HG02798 (cell line): ENCODE measurements at regions not wholly inside any gene's neighbourhood (a gene's known extent, or its start where the extent isn't known, plus 50 kb on each side); places are given as distances from the start of the nearest gene placed in this dataset.
"Not testable (repeated sequence)": the region's sequence is repeated elsewhere in the genome, so short reads cannot be mapped to it uniquely, and the experiment has no call there.

Experiments used
- ATAC-seq: cut with Tn5 transposase; IDR thresholded peaks from one replicate; pipeline ENCODE4 v1.9.1; 2021; ENCODE audit warnings: mild to moderate bottlenecking; ENCODE audit not compliant: unreplicated experiment, poor library complexity

GRCh38 chr7:36057323-36057722 is 95.7 kb upstream of the EEPD1 start:
- peak; percentile 61 for ATAC-seq

GRCh38 chr7:36058020-36058592 is 94.9 kb upstream of the EEPD1 start:
- ATAC-seq, result peak; percentile 86

- not testable (repeated sequence) for ATAC-seq
Measured at GRCh38 chr7:36060388-36060787, 92.7 kb upstream of the EEPD1 start.

GRCh38 chr7:36062154-36062815 is 90.8 kb upstream of the EEPD1 start:
- ATAC-seq, result no peak

- ATAC-seq, result no peak
Measured at GRCh38 chr7:36064676-36065075, 88.4 kb upstream of the EEPD1 start.

- not testable (repeated sequence) for ATAC-seq
Measured at GRCh38 chr7:36065563-36066342, 87.3 kb upstream of the EEPD1 start.

- no peak for ATAC-seq
Measured at GRCh38 chr7:36066343-36066664, 86.8 kb upstream of the EEPD1 start.

- no peak for ATAC-seq
Measured at GRCh38 chr7:36070230-36070629, 82.8 kb upstream of the EEPD1 start.

GRCh38 chr7:36071605-36072004 is 81.4 kb upstream of the EEPD1 start:
- ATAC-seq, result no peak

- no peak for ATAC-seq
Measured at GRCh38 chr7:36072620-36073019, 80.4 kb upstream of the EEPD1 start.

- no peak for ATAC-seq
Measured at GRCh38 chr7:36075561-36075960, 77.5 kb upstream of the EEPD1 start.

- no peak for ATAC-seq
Measured at GRCh38 chr7:36076074-36076473, 77.0 kb upstream of the EEPD1 start.

GRCh38 chr7:36078816-36079360 is 74.2 kb upstream of the EEPD1 start:
- ATAC-seq, result no peak

- ATAC-seq, result no peak
Measured at GRCh38 chr7:36079446-36080025, 73.5 kb upstream of the EEPD1 start.

- ATAC-seq, result no peak
Measured at GRCh38 chr7:36080843-36081242, 72.2 kb upstream of the EEPD1 start.

GRCh38 chr7:36082216-36082615 is 70.8 kb upstream of the EEPD1 start:
- ATAC-seq, result no peak

- no peak for ATAC-seq
Measured at GRCh38 chr7:36082910-36083309, 70.1 kb upstream of the EEPD1 start.

GRCh38 chr7:36083626-36084380 is 69.3 kb upstream of the EEPD1 start:
- no peak for ATAC-seq

GRCh38 chr7:36084485-36085091 is 68.5 kb upstream of the EEPD1 start:
- no peak for ATAC-seq

- ATAC-seq, result no peak
Measured at GRCh38 chr7:36085096-36085495, 68.0 kb upstream of the EEPD1 start.
